Left lung (tissue), 4 donors: ENCODE measurements at regions not wholly inside any gene's neighbourhood (a gene's known extent, or its start where the extent isn't known, plus 50 kb on each side); places are given as distances from the start of the nearest gene placed in this dataset.

ENCODE experiments used
- ATAC-seq: fragments of 200-7000 bp; cut with Tn5 transposase; one replicate; pipeline ENCODE4 v1.9.1; 2020; ENCODE audit warnings: moderate library complexity
- DNase-seq, 4 donors: peaks; one replicate each; pipeline ENCODE4 v3.0.0-alpha.2; 2013 to 2020
- H3K27ac ChIP-seq, 2 donors: fragments of 200-600 bp; sonication (generic) in 1 of 2; one replicate each; pipeline versions ENCODE4 v1.5.0 to v1.8.0; 2020 to 2021
- H3K27me3 ChIP-seq, 2 donors: fragments of 200-600 bp; sonication (generic) in 1 of 2; one replicate each; pipeline versions ENCODE4 v1.5.0 to v1.8.0; 2020 to 2021
- H3K36me3 ChIP-seq, 2 donors: fragments of 200-600 bp; sonication (generic) in 1 of 2; one replicate each; pipeline versions ENCODE4 v1.5.0 to v1.8.0; 2020 to 2021
- H3K4me1 ChIP-seq, 2 donors: fragments of 200-600 bp; one replicate each; pipeline ENCODE4 v1.8.0; 2021
- H3K4me3 ChIP-seq, 2 donors: fragments of 200-600 bp; sonication (generic) in 1 of 2; one replicate each; pipeline versions ENCODE4 v1.5.0 to v1.8.0; 2020 to 2021; ENCODE audit warnings: mild to moderate bottlenecking in 1 of 2
- H3K9me3 ChIP-seq, 2 donors: fragments of 200-600 bp; sonication (generic) in 1 of 2; one replicate each; pipeline versions ENCODE4 v1.5.0 to v1.8.0; 2020 to 2021
- CTCF ChIP-seq, 2 donors: fragments of 200-600 bp; sonication (generic) in 1 of 2; IDR thresholded peaks; one replicate each; pipeline versions ENCODE4 v1.5.0 to v1.8.0; 2021; ENCODE audit warnings: antibody characterized with exemption in 2 of 2
- intact Hi-C, 2 donors: fragments of 100-400 bp; cut with DNase I; formaldehyde crosslinking; loops; one replicate each; pipeline versions ENCODE4 v1.11.2 to v1.14.2; 2022
- donor health status: DM: no; HTN: yes; CAD: no.
- donor health status: DM: no; HTN: no; CAD: no.

- no peak for DNase-seq
- peaks cover 0 to under 1% of the 10 kb centered on the region in 2 donors for H3K9me3 ChIP-seq
- ATAC-seq = no peak
- TF ChIP-seq CTCF (IDR thresholded peaks at IDR 0.05) = no peak
- no peak overlapping the region for H3K4me3 ChIP-seq
- H3K4me1 ChIP-seq = no peaks in the 10 kb centered on the region
- H3K27ac ChIP-seq = no peak overlapping the region
- H3K36me3 ChIP-seq = no peaks in the 10 kb centered on the region
- intact Hi-C loops = no loop called here
- no peaks in the 10 kb centered on the region for H3K27me3 ChIP-seq
Observed at GRCh38 chr12:127431594-127431993, 835.4 kb upstream of the TMEM132C start.

DNA sequence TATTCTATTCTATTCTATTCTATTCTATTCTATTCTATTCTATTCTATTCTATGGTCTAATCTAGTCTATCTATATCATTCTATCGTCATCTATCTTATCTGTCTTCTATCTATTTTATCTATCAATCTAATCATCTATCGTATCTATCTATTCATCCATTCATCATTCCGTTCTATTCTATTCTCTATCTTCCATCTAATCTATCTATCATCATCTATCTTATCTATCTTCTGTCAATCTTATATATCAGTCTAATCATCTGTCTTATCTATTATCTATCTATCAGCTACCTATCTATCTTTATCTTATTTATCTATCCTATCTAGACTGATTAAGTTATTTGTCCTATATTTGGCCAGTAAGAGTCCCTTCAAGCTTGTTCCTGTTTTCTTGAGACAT, 831.5 kb upstream of the TMEM132C start:
- ATAC-seq = no peak
- TF ChIP-seq CTCF (IDR thresholded peaks at IDR 0.05) = no peak
- no peak for DNase-seq

DNA sequence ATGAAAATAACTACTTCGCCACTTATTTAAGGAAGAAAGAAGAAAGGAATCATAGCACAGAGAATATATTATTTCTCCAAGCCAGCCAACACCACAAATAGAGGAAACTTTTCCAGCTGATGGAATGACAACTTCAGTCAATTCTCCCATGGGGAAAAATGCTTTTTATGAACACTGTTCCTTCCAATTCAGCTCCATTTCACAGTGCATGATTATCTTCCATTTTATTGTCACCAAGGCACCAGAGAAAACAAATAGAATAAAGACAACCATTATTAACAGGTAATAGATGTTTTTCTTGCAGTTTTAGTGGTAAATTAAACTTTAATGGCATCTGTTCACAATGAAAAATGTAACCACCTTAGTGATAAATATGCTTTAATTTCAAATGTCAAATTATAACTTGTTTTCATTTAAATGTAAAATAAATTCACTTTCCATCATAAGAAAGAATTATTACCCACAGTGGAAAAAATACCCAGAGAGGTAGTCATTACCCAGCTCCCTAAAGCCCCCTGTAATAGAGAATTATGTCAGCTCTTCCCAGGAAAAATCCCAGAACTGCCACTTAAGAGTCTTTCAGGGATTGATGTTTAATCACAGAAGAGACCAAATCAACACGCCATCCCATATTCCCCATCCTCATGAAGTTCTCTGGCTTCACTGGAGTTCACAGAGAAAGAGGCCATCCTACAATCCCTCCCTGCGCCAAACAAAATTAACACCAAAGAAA, 828.3 kb upstream of the TMEM132C start:
- Histone ChIP-seq H3K9me3 (peaks cover 0 to 17% of the 10 kb centered on the region in 2 donors), H3K4me1 (no peaks in the 10 kb centered on the region), H3K36me3 (no peaks in the 10 kb centered on the region), H3K27ac (no peak overlapping the region), H3K27me3 (no peaks in the 10 kb centered on the region), H3K4me3 (no peak overlapping the region)
- ATAC-seq = no peak
- no peak for TF ChIP-seq CTCF (IDR thresholded peaks at IDR 0.05)
- intact Hi-C loops = no loop called here
- no peak for DNase-seq

More for the DNA sequence above, 831.5 kb upstream of the TMEM132C start:
- Histone ChIP-seq H3K9me3 (peaks cover 0 to 13% of the 10 kb centered on the region in 2 donors), H3K4me3 (no peak overlapping the region), H3K4me1 (no peaks in the 10 kb centered on the region), H3K27me3 (no peaks in the 10 kb centered on the region), H3K36me3 (no peaks in the 10 kb centered on the region), H3K27ac (no peak overlapping the region)
- intact Hi-C loops = no loop called here

DNA sequence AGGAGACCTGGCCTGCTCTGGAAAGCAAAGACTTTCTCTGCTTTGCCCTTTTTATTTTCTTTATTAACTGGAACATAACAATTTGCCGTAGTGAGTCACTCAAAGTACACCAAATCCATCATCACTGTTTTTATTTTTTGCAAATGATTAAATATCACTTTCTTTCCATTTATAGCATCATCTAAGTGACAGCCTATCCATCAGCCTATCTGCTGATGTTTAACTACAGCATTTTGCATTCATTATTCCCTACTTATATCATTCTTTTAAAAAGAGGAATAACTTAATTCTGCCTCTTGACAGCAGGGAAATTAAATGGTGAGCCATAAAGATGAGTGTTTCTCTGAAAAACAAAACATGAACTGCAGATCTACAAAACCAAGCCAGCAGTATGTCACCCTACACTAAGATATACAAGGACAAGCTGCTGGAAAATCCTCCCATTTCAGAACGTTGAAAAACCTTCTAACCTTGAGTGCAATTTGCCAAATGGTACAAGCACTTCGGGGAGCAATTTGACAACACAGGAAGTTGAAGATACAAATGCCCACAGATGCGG, 821.3 kb upstream of the TMEM132C start:
- intact Hi-C loops = no loop called here
- DNase-seq (no peak), ATAC-seq (no peak)
- no peak overlapping the region for H3K27ac ChIP-seq
- H3K27me3 ChIP-seq = no peaks in the 10 kb centered on the region
- H3K9me3 ChIP-seq = peaks cover 0 to 3% of the 10 kb centered on the region in 2 donors
- H3K4me1 ChIP-seq = no peaks in the 10 kb centered on the region
- H3K4me3 ChIP-seq = no peak overlapping the region
- no peaks in the 10 kb centered on the region for H3K36me3 ChIP-seq
- no peak for TF ChIP-seq CTCF (IDR thresholded peaks at IDR 0.05)

DNA sequence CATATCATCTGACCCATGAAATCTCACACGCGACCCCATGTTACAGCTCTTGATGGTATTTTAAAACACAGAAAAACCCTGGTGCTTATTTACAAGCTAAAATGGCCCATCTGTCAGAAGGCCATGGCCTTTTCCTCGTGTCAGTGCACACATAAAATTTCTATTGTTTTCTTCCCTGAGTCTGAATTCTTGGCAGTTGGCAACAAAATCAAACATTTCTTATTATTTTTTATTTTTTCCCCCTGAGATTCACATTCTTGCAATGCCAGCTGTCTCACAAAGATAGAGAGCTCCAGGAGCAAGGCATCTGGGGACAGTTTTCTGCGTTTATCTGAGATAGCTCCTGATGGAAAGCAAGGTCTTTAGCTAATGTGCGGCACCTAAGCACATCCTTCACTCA, 818.1 kb upstream of the TMEM132C start:
- DNase-seq (no peak), ATAC-seq (no peak)
- Histone ChIP-seq H3K9me3 (no peaks in the 10 kb centered on the region), H3K27me3 (peaks cover 0 to 7% of the 10 kb centered on the region in 2 donors), H3K4me1 (no peaks in the 10 kb centered on the region), H3K27ac (no peak overlapping the region), H3K36me3 (no peaks in the 10 kb centered on the region), H3K4me3 (no peak overlapping the region)
- intact Hi-C loops = no loop called here
- no peak for TF ChIP-seq CTCF (IDR thresholded peaks at IDR 0.05)
